NCI-H1694 treated with DMSO at 0.1 percent for 48 hours (cell line): ENCODE measurements at regions not wholly inside any gene's neighbourhood (a gene's known extent, or its start where the extent isn't known, plus 50 kb on each side); places are given as distances from the start of the nearest gene placed in this dataset.

Source experiments
- DNase-seq: peaks from one replicate; lab custom pipeline; 2025; lab: John Stamatoyannopoulos, UW

DNA sequence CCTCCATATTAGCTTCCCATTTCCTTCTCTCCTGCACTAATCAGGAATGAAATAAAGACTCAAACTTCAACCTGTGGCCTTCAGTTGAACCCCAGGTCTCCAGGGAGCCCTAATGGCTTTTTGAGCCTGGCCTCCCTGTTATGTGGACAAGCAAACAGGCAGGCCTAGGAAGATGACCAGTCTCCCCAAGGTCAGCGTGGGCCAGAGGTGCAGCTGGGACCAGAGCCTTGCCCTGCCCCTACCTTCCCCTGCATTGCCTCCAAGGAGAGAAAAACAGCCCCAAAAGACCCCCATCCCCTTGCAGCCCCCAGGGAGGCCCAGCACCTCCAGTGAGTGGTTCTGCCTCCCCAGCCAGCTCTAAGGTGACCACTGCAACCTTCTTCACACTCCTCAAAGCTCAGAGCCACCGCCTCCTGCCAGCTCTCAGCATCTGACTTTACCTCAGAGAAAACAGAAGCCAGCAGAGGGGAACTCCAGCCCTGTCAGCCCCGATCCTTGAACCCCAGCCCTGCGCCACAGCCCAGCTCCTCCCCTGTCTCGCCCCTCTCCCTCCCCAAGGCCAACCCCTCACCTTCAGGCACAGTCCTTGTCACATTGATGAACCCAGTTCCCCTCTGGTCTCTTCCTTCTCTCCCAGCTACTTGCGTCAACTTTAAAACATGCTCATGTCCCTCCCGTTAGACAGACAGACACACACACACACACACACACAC, 59.5 kb upstream of the ID2 start:
- no peak for DNase-seq

- DNase-seq: no peak
Measured at GRCh38 chr2:8622924-8623465, 58.9 kb upstream of the ID2 start.

DNA sequence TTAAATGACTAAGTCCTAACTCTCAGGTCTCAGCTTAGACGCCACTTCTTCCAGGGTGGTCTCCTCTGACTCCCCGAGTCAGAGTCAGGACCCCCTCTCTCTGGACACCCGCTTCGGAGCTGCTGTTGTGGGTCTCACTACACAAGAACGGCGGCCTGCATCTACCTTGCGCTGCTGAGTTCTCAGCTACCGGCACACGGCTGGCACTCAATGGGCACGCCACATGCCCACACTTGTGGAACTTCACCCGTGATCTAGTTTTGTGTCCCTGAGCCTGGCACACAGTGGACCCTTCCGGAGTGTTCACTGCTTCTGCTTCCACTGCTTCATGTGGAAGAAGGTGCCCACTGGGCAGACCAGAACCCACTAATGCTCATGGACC, 58.3 kb upstream of the ID2 start:
- no peak for DNase-seq

DNA sequence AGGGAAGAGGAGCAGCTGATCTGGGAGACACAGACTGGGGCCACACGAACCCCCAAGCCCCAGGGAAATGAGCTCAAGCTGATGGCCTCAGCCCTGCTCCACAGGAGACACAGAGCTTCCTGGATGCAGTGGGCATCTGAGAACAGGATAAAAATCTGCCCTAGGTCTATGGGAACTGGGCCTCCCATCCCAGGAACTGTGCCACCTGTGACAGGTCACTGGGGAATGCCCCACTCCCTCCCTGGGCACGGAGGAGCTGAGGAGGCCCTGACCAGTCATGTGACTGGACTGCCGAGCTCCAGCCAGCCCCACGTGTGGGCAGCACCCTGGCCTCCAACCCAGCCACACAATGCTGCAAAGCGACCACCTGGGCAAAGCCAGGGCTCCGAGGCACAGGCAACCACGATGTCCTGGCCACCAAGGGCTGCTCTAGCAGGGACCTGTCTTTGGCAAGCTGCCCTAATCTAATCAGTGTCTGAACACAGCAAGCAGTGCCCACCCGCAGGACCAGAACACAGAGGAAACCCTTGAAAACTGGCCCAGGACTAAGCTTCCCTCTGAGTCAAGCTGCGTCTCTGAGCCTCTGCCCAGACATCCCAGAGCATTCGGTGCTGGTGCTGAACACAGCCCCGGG, 57.8 kb upstream of the ID2 start:
- no peak for DNase-seq

DNA sequence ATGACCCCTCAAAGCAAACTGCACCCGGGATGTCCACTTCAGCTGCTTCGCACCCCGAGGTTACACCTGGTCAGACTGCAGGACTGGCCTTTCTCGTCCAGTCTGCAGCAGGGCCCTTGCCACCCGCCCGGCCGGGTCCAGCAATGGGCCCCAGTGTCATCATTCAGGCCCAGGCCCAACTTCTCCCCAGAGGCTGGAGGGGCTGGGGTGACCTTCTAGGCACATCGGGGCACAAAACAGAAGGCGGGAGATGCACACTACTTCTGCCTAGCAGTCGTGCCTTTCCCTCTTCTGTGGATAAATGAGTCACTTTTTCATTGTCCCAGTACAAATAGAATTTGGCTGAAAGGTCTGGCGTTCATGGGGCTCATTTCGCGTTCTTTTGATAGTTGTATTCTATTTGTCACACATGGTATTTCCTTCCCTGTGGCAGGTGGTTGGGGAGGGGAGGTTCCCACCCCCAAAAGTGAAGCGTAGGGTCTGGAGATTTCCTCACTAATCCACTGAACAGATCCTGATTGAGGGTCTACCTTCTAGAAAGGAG, 56.9 kb upstream of the ID2 start:
- no peak for DNase-seq

- DNase-seq: no peak
Measured at GRCh38 chr2:8625399-8626300, 56.2 kb upstream of the ID2 start.

- no peak for DNase-seq
Measured at GRCh38 chr2:8626572-8626971, 55.3 kb upstream of the ID2 start.

DNA sequence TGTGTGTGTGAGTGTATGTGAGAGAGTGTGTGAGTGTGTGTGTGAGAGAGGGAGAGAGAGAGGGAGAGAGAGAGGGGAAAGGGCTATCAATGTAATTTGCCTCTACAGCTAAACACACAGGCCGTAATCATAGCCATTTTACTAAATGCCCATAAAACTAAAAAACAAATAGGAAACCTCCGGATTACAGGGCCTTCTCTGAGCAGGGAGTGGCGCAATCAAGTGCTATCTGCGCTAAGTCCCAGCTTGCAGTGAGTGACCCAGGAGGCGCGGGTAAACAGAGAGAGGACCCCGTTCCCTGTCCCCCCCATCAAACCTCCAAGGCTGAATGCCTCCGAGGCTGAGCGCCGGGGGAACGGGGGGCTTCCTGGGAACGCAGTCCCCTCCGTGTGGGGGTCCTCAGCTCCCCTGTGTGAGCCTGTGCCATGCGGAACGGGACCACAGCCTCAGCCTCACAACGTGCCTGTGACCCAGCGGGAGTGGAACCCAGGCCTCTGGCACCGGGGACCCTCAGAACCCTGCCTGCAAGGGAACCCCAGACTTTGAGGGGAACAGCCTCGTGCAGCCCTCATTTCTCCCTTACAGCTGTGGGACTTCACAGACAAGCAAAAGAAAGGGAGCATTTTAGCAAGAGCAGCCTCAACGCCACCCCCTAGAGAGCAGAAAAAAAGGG, 54.7 kb upstream of the ID2 start:
- no peak for DNase-seq

DNA sequence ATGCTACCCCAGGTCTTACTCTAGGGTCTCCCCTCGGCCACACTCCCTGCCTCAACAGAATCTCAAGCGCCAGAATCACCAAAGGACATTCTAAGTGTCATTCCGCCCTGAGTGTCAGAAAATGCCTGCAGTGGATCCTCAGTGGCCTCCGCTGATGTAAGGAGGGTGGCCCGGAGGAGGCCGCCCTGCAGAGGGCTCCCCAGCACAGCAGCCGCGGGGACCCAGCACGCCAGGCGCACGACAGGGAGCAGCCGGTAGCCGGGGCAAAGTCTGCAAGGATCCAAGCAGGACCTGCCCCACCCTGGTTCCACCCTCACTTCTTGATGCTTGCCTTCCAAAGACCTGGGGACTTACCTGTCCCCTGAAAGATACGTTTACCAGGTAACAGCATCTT, 54.2 kb upstream of the ID2 start:
- no peak for DNase-seq

- DNase-seq: no peak
Measured at GRCh38 chr2:8628179-8628865, 53.5 kb upstream of the ID2 start.

- no peak for DNase-seq
Measured at GRCh38 chr2:8628866-8629209, 53.0 kb upstream of the ID2 start.

DNA sequence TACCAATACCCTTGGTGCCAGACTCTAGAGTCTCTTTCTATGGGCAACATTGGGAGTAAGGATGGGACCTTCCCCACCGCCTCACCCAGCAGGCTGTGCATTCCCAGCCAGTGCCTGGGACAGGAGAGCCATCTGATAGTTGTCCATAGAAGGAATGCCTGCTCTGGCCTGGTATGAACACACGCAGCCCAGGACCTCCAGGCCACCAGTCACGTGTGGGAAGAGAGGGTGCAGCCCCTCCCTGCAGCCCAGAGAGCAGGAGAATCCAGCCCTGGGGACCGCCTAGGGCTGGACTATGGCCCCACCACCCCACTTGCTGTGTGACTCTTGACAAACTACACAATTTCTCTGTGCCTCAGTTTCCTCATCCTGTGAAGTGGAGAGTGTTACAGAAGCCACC, 52.5 kb upstream of the ID2 start:
- DNase-seq: no peak

- DNase-seq: no peak
Measured at GRCh38 chr2:8630676-8631464, 51.0 kb upstream of the ID2 start.

GRCh38 chr2:8631465-8632005, 50.3 kb upstream of the ID2 start:
- no peak for DNase-seq
